ENCODE measurements at regions not wholly inside any gene's neighbourhood (a gene's known extent, or its start where the extent isn't known, plus 50 kb on each side); places are given as distances from the start of the nearest gene placed in this dataset.
"Not testable (repeated sequence)": the region's sequence is repeated elsewhere in the genome, so short reads cannot be mapped to it uniquely, and the experiment has no call there.

- Mint-ChIP-seq H3K27me3 (no peaks in the 10 kb centered on the region), H3K9me3 (no peaks in the 10 kb centered on the region), H3K4me1 (no peaks in the 10 kb centered on the region)
Observed at GRCh38 chr7:49089717-49090116, 165.4 kb downstream of the CDC14C start.

GRCh38 chr7:49091089-49091488 lies 166.7 kb downstream of the CDC14C start:
- Mint-ChIP-seq H3K27ac (no peak overlapping the region), H3K4me1 (no peaks in the 10 kb centered on the region), H3K27me3 (no peaks in the 10 kb centered on the region), H3K36me3 (no peaks in the 10 kb centered on the region), H3K4me3 (no peak overlapping the region), H3K9me3 (no peaks in the 10 kb centered on the region)
- no peak for DNase-seq

More at GRCh38 chr7:49089717-49090116, 165.4 kb downstream of the CDC14C start:
- Mint-ChIP-seq H3K36me3 (no peaks in the 10 kb centered on the region), H3K27ac (no peak overlapping the region), H3K4me3 (no peak overlapping the region)
- no peak for DNase-seq

- no peak for DNase-seq
- H3K27me3 Mint-ChIP-seq = no peaks in the 10 kb centered on the region
- no peak overlapping the region for H3K27ac Mint-ChIP-seq
- no peaks in the 10 kb centered on the region for H3K9me3 Mint-ChIP-seq
- no peaks in the 10 kb centered on the region for H3K4me1 Mint-ChIP-seq
- no peaks in the 10 kb centered on the region for H3K36me3 Mint-ChIP-seq
- H3K4me3 Mint-ChIP-seq = no peak overlapping the region
Observed at GRCh38 chr7:49091519-49091918, 167.2 kb downstream of the CDC14C start.

DNA sequence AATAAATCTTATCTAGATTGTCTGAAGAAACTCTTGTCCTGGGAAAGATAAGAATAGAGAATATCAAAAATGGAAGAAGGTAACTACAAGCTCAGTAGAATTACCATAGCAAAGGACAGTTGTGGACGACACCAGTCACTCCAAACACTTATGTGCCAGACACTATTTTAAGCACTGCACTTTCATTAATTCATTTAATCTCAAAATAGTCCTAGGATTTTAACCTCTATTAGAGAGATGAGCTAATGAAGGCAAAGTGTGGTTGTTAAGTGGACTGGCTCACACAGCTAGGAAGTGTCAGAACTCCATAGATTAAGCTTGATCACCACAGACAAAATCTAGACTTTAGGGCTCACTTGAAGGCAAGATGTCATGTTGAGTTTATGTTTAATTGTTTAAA lies 168.9 kb downstream of the CDC14C start:
- DNase-seq = no peak
- H3K4me1 Mint-ChIP-seq = no peaks in the 10 kb centered on the region
- no peaks in the 10 kb centered on the region for H3K27me3 Mint-ChIP-seq
- no peaks in the 10 kb centered on the region for H3K36me3 Mint-ChIP-seq
- H3K4me3 Mint-ChIP-seq = no peak overlapping the region
- H3K9me3 Mint-ChIP-seq = no peaks in the 10 kb centered on the region
- H3K27ac Mint-ChIP-seq = no peak overlapping the region

- Mint-ChIP-seq H3K27ac (no peak overlapping the region), H3K4me1 (no peaks in the 10 kb centered on the region), H3K9me3 (no peaks in the 10 kb centered on the region), H3K27me3 (no peaks in the 10 kb centered on the region), H3K36me3 (no peaks in the 10 kb centered on the region), H3K4me3 (no peak overlapping the region)
- DNase-seq = no peak
Observed at GRCh38 chr7:49094866-49095265, 170.5 kb downstream of the CDC14C start.

- H3K4me1 Mint-ChIP-seq = no peaks in the 10 kb centered on the region
- H3K36me3 Mint-ChIP-seq = no peaks in the 10 kb centered on the region
- H3K27ac Mint-ChIP-seq = no peak overlapping the region
- no peaks in the 10 kb centered on the region for H3K9me3 Mint-ChIP-seq
- no peak for DNase-seq
- peaks cover under 1% of the 10 kb centered on the region for H3K27me3 Mint-ChIP-seq
- H3K4me3 Mint-ChIP-seq = no peak overlapping the region
Observed at GRCh38 chr7:49099587-49100326, 175.4 kb downstream of the CDC14C start.

- not testable (repeated sequence) for DNase-seq, H3K27me3 Mint-ChIP-seq, H3K27ac Mint-ChIP-seq, H3K9me3 Mint-ChIP-seq, H3K36me3 Mint-ChIP-seq, H3K4me1 Mint-ChIP-seq, H3K4me3 Mint-ChIP-seq
Observed at GRCh38 chr7:49100908-49101740, 176.8 kb downstream of the CDC14C start.

DNA sequence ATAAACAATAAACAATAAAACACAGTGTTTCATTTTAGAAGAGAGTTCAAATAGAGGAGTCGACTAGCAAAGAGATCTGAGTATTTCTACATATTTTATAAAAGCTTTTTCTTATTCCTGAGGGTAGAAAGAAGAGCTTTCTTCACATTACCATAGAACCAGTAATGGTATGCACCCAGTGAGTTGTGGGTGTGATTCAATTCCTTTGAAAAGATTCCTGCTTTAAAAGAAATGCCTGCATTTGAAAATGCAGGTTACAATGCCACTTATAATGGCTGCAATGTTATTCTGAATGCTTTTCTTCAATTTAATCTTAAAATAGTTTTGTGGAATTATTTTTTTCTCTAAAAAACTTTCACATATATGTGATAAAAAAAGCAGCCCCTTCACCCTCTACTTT lies 178.1 kb downstream of the CDC14C start:
- Mint-ChIP-seq H3K27me3 (peaks cover 5% of the 10 kb centered on the region), H3K4me3 (no peak overlapping the region), H3K9me3 (peaks cover 4% of the 10 kb centered on the region), H3K36me3 (no peaks in the 10 kb centered on the region), H3K4me1 (no peaks in the 10 kb centered on the region), H3K27ac (no peak overlapping the region)
- no peak for DNase-seq

DNA sequence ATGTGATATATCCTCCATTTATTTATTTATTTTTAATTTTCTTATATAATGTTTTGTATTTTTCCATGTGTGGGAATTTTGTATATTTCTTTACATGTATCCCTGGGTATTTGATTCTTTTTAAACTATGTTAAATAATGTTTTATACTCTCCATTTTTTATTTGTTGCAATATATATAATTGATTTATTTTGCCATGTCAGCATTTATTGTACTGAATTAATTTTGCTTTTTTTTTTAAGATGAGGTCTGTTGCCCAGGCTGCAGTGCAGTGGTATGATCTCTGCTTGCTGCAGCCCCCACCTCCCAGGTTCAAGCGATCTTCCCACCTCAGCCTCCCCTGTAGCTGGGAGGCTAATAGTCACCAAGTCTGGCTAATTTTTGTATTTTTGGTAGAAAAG lies 187.4 kb downstream of the CDC14C start:
- Mint-ChIP-seq H3K4me1 (no peaks in the 10 kb centered on the region), H3K27ac (no peak overlapping the region), H3K27me3 (no peaks in the 10 kb centered on the region), H3K9me3 (peaks cover 8% of the 10 kb centered on the region), H3K36me3 (no peaks in the 10 kb centered on the region), H3K4me3 (no peak overlapping the region)
- DNase-seq = no peak

DNA sequence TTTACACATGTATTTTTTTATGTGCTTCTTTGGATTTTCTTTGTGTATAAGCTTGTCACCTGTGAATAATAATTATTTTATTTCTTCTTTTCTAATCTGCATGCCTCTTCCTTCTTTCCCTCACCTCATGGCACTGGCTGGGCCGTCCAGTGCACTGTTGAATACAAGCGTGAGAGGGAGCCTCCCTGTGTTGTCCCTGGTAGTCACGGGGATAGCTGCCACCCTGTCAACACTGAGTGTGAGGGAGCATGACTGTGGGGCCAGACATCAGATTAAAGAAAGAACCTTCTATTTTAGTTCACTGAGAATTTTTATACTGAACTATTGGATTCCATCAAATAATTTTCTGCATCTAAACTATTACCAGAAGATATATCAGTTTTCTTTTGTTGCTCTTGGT lies 187.9 kb downstream of the CDC14C start:
- Mint-ChIP-seq H3K4me3 (no peak overlapping the region), H3K9me3 (peaks cover 3% of the 10 kb centered on the region)

GRCh38 chr7:49112647-49113046 lies 188.3 kb downstream of the CDC14C start:
- H3K36me3 Mint-ChIP-seq = no peaks in the 10 kb centered on the region

More for the DNA sequence above, 187.9 kb downstream of the CDC14C start:
- Mint-ChIP-seq H3K27me3 (no peaks in the 10 kb centered on the region), H3K27ac (no peak overlapping the region), H3K36me3 (no peaks in the 10 kb centered on the region), H3K4me1 (no peaks in the 10 kb centered on the region)
- no peak for DNase-seq

GRCh38 chr7:49119706-49120105 lies 195.4 kb downstream of the CDC14C start:
- H3K27me3 Mint-ChIP-seq = no peaks in the 10 kb centered on the region
- H3K4me1 Mint-ChIP-seq = no peaks in the 10 kb centered on the region
- no peak overlapping the region for H3K27ac Mint-ChIP-seq
- no peaks in the 10 kb centered on the region for H3K36me3 Mint-ChIP-seq
- no peak for DNase-seq
- H3K9me3 Mint-ChIP-seq = peaks cover 2% of the 10 kb centered on the region
- no peak overlapping the region for H3K4me3 Mint-ChIP-seq

More at GRCh38 chr7:49112647-49113046, 188.3 kb downstream of the CDC14C start:
- no peak overlapping the region for H3K27ac Mint-ChIP-seq
- H3K4me1 Mint-ChIP-seq = no peaks in the 10 kb centered on the region
- H3K27me3 Mint-ChIP-seq = no peaks in the 10 kb centered on the region
- H3K9me3 Mint-ChIP-seq = peaks cover 3% of the 10 kb centered on the region
- no peak for DNase-seq
- H3K4me3 Mint-ChIP-seq = no peak overlapping the region

DNA sequence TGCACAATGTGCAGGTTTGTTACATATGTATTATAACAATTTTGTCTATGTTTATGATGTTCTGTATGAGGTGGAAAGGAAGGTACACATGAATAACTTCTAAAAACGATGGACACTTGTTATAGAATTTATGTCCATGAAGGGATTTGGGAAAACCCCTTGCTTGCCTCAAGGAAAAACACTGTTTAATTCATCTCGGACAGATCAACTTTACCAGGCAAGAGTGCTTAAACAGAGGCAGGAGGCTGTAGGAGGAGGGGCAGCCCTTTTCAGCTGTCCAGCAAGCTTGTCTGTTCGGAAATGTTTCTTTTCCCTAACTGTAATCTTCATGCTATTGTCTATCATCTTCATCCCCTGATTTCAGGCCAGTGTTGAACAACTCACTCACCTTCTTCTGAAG lies 200.9 kb downstream of the CDC14C start:
- no peaks in the 10 kb centered on the region for H3K27me3 Mint-ChIP-seq
- no peak overlapping the region for H3K27ac Mint-ChIP-seq
- H3K4me1 Mint-ChIP-seq = no peaks in the 10 kb centered on the region
- peaks cover 7% of the 10 kb centered on the region for H3K9me3 Mint-ChIP-seq
- H3K36me3 Mint-ChIP-seq = no peaks in the 10 kb centered on the region
- DNase-seq = no peak
- H3K4me3 Mint-ChIP-seq = no peak overlapping the region

- Mint-ChIP-seq H3K4me1 (no peaks in the 10 kb centered on the region), H3K4me3 (no peak overlapping the region), H3K9me3 (peaks cover 7% of the 10 kb centered on the region), H3K36me3 (no peaks in the 10 kb centered on the region), H3K27ac (no peak overlapping the region), H3K27me3 (no peaks in the 10 kb centered on the region)
- no peak for DNase-seq
Observed at GRCh38 chr7:49127359-49127913, 203.1 kb downstream of the CDC14C start.

DNA sequence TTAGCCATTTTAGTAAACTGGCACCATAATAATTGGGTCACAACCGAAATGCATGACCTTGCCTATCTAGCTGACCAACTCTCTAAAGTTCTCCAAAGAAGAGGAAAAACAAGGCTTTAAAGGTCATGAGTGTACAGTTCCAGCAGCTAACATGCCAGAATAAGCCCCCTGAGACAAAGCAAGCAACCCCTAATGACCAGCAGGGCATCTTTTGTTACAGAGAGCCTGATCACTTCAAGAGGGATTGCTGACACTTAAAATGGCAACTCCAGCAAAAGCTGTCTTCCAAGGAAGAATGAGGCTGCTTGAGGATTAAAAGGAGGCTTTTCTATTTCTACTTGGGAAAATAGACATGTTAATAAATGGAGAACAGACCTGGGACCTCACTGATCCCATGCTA lies 213.6 kb downstream of the CDC14C start:
- H3K4me3 Mint-ChIP-seq = no peak overlapping the region
- H3K4me1 Mint-ChIP-seq = no peaks in the 10 kb centered on the region
- H3K36me3 Mint-ChIP-seq = no peaks in the 10 kb centered on the region
- no peaks in the 10 kb centered on the region for H3K27me3 Mint-ChIP-seq
- no peak overlapping the region for H3K27ac Mint-ChIP-seq
- DNase-seq = no peak
- no peaks in the 10 kb centered on the region for H3K9me3 Mint-ChIP-seq

Data from activated naive CD8-positive, alpha-beta T cell treated with anti-CD3 and anti-CD28 coated beads for 36 hours (primary cell).